WTC11 (cell line): ENCODE measurements at regions not wholly inside any gene's neighbourhood (a gene's known extent, or its start where the extent isn't known, plus 50 kb on each side); places are given as distances from the start of the nearest gene placed in this dataset.

Source experiments
- ATAC-seq: fragments of 200-7000 bp; cut with Tn5 transposase; 2 replicates; pipeline ENCODE4 v1.10.0; 2021; ENCODE audit warnings: mild to moderate bottlenecking, moderate library complexity
- CTCF ChIA-PET: fragments of 300-600 bp; sonication (Branson Sonifier 250); formaldehyde crosslinking; loops from one replicate; lab custom pipeline; 2021; ENCODE audit warnings: antibody characterized with exemption; lab: Charles Lee
- POLR2A ChIA-PET: fragments of 350-600 bp; sonication (Branson Sonifier 250); formaldehyde crosslinking; loops from one replicate; lab custom pipeline; 2021; ENCODE audit warnings: antibody characterized with exemption; lab: Charles Lee
- DNase-seq: peaks from one replicate; pipeline ENCODE4 v3.0.0; 2021; ENCODE audit warnings: low spot score
- H3K27ac Mint-ChIP-seq: 2 replicates; pipeline ENCODE4 v1.8.0; 2021; ENCODE audit warnings: mixed read lengths
- H3K27me3 Mint-ChIP-seq: 2 replicates; pipeline ENCODE4 v1.8.0; 2021; ENCODE audit warnings: low read depth, mild to moderate bottlenecking, moderate library complexity, mixed read lengths
- H3K36me3 Mint-ChIP-seq: 2 replicates; pipeline ENCODE4 v1.8.0; 2021; ENCODE audit warnings: mixed read lengths
- H3K4me1 Mint-ChIP-seq: 2 replicates; pipeline ENCODE4 v1.8.0; 2022; ENCODE audit warnings: mixed read lengths
- H3K4me3 Mint-ChIP-seq: 2 replicates; pipeline ENCODE4 v1.8.0; 2021; ENCODE audit warnings: mild to moderate bottlenecking, moderate library complexity, mixed read lengths
- H3K9me3 Mint-ChIP-seq: 2 replicates; pipeline ENCODE4 v1.8.0; 2021; ENCODE audit warnings: mixed read lengths
- ATF1 ChIP-seq: sonication (generic); formaldehyde crosslinking; IDR thresholded peaks from 2 replicates; pipeline ENCODE4 v1.8.1; 2023; ENCODE audit warnings: mild to moderate bottlenecking, moderate library complexity, missing genetic modification reagents
- CREM ChIP-seq: sonication (generic); formaldehyde crosslinking; IDR thresholded peaks from 2 replicates; pipeline ENCODE4 v1.8.1; 2022; ENCODE audit warnings: mild to moderate bottlenecking, missing genetic modification reagents, moderate library complexity
- ELF4 ChIP-seq: sonication (generic); formaldehyde crosslinking; IDR thresholded peaks from 2 replicates; pipeline ENCODE4 v1.8.1; 2022; ENCODE audit warnings: low read depth, mild to moderate bottlenecking, moderate library complexity, missing genetic modification reagents
- FOXK1 ChIP-seq: sonication (generic); formaldehyde crosslinking; IDR thresholded peaks from 2 replicates; pipeline ENCODE4 v1.8.0; 2022; ENCODE audit warnings: mild to moderate bottlenecking, moderate library complexity, missing genetic modification reagents
- GTF2I ChIP-seq: fragments of 250-450 bp; sonication (Bioruptor Pico); conservative IDR thresholded peaks from 2 replicates; pipeline ENCODE4 v1.4.0; 2021; ENCODE audit warnings: mild to moderate bottlenecking
- IRF2 ChIP-seq: sonication (generic); formaldehyde crosslinking; IDR thresholded peaks from 2 replicates; pipeline ENCODE4 v1.8.0; 2022; ENCODE audit warnings: low read depth, missing genetic modification reagents, borderline replicate concordance
- KAT7 ChIP-seq: sonication (generic); formaldehyde crosslinking; IDR thresholded peaks from 2 replicates; pipeline ENCODE4 v1.8.1; 2023; ENCODE audit warnings: missing genetic modification reagents, mild to moderate bottlenecking, borderline replicate concordance
- MXD4 ChIP-seq: fragments of 250-450 bp; sonication (Bioruptor Pico); IDR thresholded peaks from 2 replicates; pipeline ENCODE4 v1.8.0; 2021; ENCODE audit warnings: mild to moderate bottlenecking, moderate library complexity, borderline replicate concordance
- OVOL2 ChIP-seq: fragments of 250-450 bp; sonication (Bioruptor Pico); IDR thresholded peaks from 2 replicates; pipeline ENCODE4 v1.9.0; 2021; ENCODE audit warnings: mild to moderate bottlenecking, borderline replicate concordance
- TCF7 ChIP-seq: sonication (generic); formaldehyde crosslinking; IDR thresholded peaks from 2 replicates; pipeline ENCODE4 v1.8.0; 2022; ENCODE audit warnings: mild to moderate bottlenecking, low read depth, missing genetic modification reagents, moderate library complexity
- TEAD4 ChIP-seq: sonication (generic); formaldehyde crosslinking; IDR thresholded peaks from 2 replicates; pipeline ENCODE4 v1.8.0; 2022; ENCODE audit warnings: mild to moderate bottlenecking, missing genetic modification reagents
- TP53 ChIP-seq: sonication (generic); formaldehyde crosslinking; IDR thresholded peaks from 2 replicates; pipeline ENCODE4 v1.8.1; 2023; ENCODE audit warnings: mild to moderate bottlenecking, missing genetic modification reagents
- TF ChIP-seq, protein P1 (sequence below): sonication (generic); formaldehyde crosslinking; IDR thresholded peaks from 2 replicates; pipeline ENCODE4 v1.8.1; 2022; ENCODE audit warnings: low read depth, mild to moderate bottlenecking, moderate library complexity, missing genetic modification reagents, borderline replicate concordance
- TF ChIP-seq, protein P2 (sequence below): sonication (generic); formaldehyde crosslinking; IDR thresholded peaks from 2 replicates; pipeline ENCODE4 v1.8.0; 2022; ENCODE audit warnings: missing genetic modification reagents
- TF ChIP-seq, protein P3 (sequence below): sonication (generic); formaldehyde crosslinking; IDR thresholded peaks from 2 replicates; pipeline ENCODE4 v1.8.1; 2022; ENCODE audit warnings: mild to moderate bottlenecking, moderate library complexity, missing genetic modification reagents
- TF ChIP-seq, protein P4 (sequence below): fragments of 250-450 bp; sonication (Bioruptor Pico); IDR thresholded peaks from 2 replicates; pipeline ENCODE4 v1.8.0; 2021; ENCODE audit warnings: mild to moderate bottlenecking
- TF ChIP-seq, protein P5 (sequence below): sonication (generic); formaldehyde crosslinking; IDR thresholded peaks from 2 replicates; pipeline ENCODE4 v1.8.1; 2022; ENCODE audit warnings: mild to moderate bottlenecking, missing genetic modification reagents, moderate library complexity, borderline replicate concordance
- TF ChIP-seq, protein P6 (sequence below): sonication (generic); formaldehyde crosslinking; conservative IDR thresholded peaks from 2 replicates; pipeline ENCODE4 v1.8.1; 2022; ENCODE audit warnings: mild to moderate bottlenecking, missing genetic modification reagents
- TF ChIP-seq, protein P7 (sequence below): fragments of 250-450 bp; sonication (Bioruptor Pico); IDR thresholded peaks from 2 replicates; pipeline ENCODE4 v1.9.0; 2021; ENCODE audit warnings: mild to moderate bottlenecking

DNA sequence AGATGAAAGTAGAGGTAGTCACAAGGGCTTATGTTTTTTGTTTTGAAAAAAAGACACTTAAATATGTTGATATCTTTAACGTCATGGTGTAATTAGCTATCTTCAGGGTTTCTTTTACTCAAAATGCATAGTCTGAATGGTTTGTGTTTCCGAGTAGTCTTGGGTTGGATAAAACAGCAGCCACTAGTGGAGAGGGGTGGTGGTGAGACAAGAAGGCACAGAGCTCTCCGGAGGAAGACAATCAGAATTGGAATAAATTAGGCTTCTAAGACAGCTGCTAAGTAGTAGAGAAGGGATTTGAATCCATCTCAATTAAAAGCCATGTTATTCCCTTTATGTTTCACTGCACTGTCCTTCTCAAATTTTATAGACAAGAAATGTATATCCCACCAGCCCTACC is 240.4 kb upstream of the VEGFC start:
- Mint-ChIP-seq H3K4me3 (no peak overlapping the region), H3K27me3 (no peaks in the 10 kb centered on the region), H3K4me1 (no peaks in the 10 kb centered on the region), H3K27ac (no peak overlapping the region), H3K9me3 (no peaks in the 10 kb centered on the region), H3K36me3 (no peaks in the 10 kb centered on the region)
- CTCF ChIA-PET: interaction anchor here (0.6 to 2.2 kb wide), 8 partner anchors 8 to 588 kb away, joined by 3 to 22 read pairs (median 3); partner anchors contain the start of gene VEGFC
- TF ChIP-seq, protein P1, sequence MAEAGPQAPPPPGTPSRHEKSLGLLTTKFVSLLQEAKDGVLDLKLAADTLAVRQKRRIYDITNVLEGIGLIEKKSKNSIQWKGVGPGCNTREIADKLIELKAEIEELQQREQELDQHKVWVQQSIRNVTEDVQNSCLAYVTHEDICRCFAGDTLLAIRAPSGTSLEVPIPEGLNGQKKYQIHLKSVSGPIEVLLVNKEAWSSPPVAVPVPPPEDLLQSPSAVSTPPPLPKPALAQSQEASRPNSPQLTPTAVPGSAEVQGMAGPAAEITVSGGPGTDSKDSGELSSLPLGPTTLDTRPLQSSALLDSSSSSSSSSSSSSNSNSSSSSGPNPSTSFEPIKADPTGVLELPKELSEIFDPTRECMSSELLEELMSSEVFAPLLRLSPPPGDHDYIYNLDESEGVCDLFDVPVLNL (CRISPR knock-in tag): no peak
- no peak for TF ChIP-seq FOXK1 (CRISPR knock-in tag)
- TF ChIP-seq, protein P2, sequence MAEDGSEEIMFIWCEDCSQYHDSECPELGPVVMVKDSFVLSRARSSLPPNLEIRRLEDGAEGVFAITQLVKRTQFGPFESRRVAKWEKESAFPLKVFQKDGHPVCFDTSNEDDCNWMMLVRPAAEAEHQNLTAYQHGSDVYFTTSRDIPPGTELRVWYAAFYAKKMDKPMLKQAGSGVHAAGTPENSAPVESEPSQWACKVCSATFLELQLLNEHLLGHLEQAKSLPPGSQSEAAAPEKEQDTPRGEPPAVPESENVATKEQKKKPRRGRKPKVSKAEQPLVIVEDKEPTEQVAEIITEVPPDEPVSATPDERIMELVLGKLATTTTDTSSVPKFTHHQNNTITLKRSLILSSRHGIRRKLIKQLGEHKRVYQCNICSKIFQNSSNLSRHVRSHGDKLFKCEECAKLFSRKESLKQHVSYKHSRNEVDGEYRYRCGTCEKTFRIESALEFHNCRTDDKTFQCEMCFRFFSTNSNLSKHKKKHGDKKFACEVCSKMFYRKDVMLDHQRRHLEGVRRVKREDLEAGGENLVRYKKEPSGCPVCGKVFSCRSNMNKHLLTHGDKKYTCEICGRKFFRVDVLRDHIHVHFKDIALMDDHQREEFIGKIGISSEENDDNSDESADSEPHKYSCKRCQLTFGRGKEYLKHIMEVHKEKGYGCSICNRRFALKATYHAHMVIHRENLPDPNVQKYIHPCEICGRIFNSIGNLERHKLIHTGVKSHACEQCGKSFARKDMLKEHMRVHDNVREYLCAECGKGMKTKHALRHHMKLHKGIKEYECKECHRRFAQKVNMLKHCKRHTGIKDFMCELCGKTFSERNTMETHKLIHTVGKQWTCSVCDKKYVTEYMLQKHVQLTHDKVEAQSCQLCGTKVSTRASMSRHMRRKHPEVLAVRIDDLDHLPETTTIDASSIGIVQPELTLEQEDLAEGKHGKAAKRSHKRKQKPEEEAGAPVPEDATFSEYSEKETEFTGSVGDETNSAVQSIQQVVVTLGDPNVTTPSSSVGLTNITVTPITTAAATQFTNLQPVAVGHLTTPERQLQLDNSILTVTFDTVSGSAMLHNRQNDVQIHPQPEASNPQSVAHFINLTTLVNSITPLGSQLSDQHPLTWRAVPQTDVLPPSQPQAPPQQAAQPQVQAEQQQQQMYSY (CRISPR knock-in tag): no peak
- POLR2A ChIA-PET: no interaction called here
- ATAC-seq (peak; percentile 97), DNase-seq (no peak)

DNA sequence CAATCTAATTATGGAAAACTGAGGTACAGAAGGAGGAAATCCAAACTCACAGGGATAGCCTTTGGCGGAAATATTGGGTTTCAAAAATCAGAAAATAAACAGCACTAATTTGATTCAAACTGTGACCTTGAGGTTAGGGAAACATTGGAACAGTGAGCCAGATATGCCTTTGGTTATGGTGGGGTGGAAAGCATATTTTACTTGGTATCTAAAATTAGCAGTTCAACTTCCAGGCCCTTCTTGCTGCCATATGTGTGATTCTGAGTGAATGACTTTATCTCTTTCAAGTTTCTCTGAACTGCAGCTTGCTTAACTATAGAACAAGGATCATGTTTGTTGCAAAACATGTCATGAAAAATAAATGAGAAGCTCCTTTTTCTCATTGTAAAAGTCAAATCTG is 240.9 kb upstream of the VEGFC start:
- ChIA-PET POLR2A (no interaction called here), CTCF (interaction anchor here (0.6 to 2.2 kb wide), 8 partner anchors 9 to 589 kb away, joined by 3 to 22 read pairs (median 3); partner anchors contain the start of gene VEGFC)
- no peak overlapping the region for H3K27ac Mint-ChIP-seq
- H3K27me3 Mint-ChIP-seq: no peaks in the 10 kb centered on the region
- no peaks in the 10 kb centered on the region for H3K4me1 Mint-ChIP-seq
- no peak overlapping the region for H3K4me3 Mint-ChIP-seq
- DNase-seq (no peak), ATAC-seq (no peak)
- H3K9me3 Mint-ChIP-seq: no peaks in the 10 kb centered on the region
- no peaks in the 10 kb centered on the region for H3K36me3 Mint-ChIP-seq
- TF ChIP-seq MXD4 (CRISPR knock-in tag): no peak
- TF ChIP-seq, protein P3, sequence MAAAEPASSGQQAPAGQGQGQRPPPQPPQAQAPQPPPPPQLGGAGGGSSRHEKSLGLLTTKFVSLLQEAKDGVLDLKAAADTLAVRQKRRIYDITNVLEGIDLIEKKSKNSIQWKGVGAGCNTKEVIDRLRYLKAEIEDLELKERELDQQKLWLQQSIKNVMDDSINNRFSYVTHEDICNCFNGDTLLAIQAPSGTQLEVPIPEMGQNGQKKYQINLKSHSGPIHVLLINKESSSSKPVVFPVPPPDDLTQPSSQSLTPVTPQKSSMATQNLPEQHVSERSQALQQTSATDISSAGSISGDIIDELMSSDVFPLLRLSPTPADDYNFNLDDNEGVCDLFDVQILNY: no peak
- TF ChIP-seq, protein P4, sequence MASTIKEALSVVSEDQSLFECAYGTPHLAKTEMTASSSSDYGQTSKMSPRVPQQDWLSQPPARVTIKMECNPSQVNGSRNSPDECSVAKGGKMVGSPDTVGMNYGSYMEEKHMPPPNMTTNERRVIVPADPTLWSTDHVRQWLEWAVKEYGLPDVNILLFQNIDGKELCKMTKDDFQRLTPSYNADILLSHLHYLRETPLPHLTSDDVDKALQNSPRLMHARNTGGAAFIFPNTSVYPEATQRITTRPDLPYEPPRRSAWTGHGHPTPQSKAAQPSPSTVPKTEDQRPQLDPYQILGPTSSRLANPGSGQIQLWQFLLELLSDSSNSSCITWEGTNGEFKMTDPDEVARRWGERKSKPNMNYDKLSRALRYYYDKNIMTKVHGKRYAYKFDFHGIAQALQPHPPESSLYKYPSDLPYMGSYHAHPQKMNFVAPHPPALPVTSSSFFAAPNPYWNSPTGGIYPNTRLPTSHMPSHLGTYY (CRISPR knock-in tag): no peak
- no peak for TF ChIP-seq IRF2 (CRISPR knock-in tag)
- no peak for TF ChIP-seq KAT7
- TF ChIP-seq, protein P5, sequence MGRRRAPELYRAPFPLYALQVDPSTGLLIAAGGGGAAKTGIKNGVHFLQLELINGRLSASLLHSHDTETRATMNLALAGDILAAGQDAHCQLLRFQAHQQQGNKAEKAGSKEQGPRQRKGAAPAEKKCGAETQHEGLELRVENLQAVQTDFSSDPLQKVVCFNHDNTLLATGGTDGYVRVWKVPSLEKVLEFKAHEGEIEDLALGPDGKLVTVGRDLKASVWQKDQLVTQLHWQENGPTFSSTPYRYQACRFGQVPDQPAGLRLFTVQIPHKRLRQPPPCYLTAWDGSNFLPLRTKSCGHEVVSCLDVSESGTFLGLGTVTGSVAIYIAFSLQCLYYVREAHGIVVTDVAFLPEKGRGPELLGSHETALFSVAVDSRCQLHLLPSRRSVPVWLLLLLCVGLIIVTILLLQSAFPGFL (CRISPR knock-in tag): no peak
- TF ChIP-seq TEAD4 (CRISPR knock-in tag): no peak
- no peak for TF ChIP-seq OVOL2 (CRISPR knock-in tag)
- TF ChIP-seq TP53: no peak
- no peak for TF ChIP-seq GTF2I (CRISPR knock-in tag)
- TF ChIP-seq TCF7 (CRISPR knock-in tag): no peak
- TF ChIP-seq, protein P2 (CRISPR knock-in tag): no peak
- TF ChIP-seq, protein P6, sequence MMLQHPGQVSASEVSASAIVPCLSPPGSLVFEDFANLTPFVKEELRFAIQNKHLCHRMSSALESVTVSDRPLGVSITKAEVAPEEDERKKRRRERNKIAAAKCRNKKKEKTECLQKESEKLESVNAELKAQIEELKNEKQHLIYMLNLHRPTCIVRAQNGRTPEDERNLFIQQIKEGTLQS (CRISPR knock-in tag): no peak
- TF ChIP-seq ATF1 (CRISPR knock-in tag): no peak
- TF ChIP-seq, protein P7, sequence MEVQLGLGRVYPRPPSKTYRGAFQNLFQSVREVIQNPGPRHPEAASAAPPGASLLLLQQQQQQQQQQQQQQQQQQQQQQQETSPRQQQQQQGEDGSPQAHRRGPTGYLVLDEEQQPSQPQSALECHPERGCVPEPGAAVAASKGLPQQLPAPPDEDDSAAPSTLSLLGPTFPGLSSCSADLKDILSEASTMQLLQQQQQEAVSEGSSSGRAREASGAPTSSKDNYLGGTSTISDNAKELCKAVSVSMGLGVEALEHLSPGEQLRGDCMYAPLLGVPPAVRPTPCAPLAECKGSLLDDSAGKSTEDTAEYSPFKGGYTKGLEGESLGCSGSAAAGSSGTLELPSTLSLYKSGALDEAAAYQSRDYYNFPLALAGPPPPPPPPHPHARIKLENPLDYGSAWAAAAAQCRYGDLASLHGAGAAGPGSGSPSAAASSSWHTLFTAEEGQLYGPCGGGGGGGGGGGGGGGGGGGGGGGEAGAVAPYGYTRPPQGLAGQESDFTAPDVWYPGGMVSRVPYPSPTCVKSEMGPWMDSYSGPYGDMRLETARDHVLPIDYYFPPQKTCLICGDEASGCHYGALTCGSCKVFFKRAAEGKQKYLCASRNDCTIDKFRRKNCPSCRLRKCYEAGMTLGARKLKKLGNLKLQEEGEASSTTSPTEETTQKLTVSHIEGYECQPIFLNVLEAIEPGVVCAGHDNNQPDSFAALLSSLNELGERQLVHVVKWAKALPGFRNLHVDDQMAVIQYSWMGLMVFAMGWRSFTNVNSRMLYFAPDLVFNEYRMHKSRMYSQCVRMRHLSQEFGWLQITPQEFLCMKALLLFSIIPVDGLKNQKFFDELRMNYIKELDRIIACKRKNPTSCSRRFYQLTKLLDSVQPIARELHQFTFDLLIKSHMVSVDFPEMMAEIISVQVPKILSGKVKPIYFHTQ: no peak
- TF ChIP-seq ELF4 (CRISPR knock-in tag): no peak
- no peak for TF ChIP-seq CREM
